ENCODE measurements at regions not wholly inside any gene's neighbourhood (a gene's known extent, or its start where the extent isn't known, plus 50 kb on each side); places are given as distances from the start of the nearest gene placed in this dataset.

DNA sequence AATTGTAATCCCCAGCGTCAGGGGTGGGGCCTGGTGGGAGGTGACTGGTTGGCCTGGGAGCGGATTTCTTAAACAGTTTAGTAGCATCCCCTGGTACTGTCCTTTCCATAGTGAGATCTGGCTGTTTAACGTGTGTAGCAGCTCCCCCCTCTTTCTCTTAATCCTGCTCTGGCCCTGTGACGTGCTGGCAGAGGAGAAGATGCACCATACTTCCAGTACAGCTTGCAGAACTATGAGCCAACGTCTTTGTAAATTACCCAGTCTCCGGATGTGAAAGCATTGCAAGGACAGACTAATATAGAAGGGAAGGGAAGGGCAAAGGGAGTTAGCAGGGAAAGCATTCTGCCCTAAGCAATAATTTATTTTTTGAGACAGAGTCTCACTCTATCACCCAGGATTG is 83.9 kb downstream of the RMI2 start:
- TF ChIP-seq, protein P1, sequence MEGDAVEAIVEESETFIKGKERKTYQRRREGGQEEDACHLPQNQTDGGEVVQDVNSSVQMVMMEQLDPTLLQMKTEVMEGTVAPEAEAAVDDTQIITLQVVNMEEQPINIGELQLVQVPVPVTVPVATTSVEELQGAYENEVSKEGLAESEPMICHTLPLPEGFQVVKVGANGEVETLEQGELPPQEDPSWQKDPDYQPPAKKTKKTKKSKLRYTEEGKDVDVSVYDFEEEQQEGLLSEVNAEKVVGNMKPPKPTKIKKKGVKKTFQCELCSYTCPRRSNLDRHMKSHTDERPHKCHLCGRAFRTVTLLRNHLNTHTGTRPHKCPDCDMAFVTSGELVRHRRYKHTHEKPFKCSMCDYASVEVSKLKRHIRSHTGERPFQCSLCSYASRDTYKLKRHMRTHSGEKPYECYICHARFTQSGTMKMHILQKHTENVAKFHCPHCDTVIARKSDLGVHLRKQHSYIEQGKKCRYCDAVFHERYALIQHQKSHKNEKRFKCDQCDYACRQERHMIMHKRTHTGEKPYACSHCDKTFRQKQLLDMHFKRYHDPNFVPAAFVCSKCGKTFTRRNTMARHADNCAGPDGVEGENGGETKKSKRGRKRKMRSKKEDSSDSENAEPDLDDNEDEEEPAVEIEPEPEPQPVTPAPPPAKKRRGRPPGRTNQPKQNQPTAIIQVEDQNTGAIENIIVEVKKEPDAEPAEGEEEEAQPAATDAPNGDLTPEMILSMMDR (IDR thresholded peaks at IDR 0.05), result no peak
- TF ChIP-seq POLR2AphosphoS5 (IDR thresholded peaks at IDR 0.05) (no peak), EP300 (IDR thresholded peaks at IDR 0.05) (no peak)
